Keratinocyte (primary cell): ENCODE measurements at regions not wholly inside any gene's neighbourhood (a gene's known extent, or its start where the extent isn't known, plus 50 kb on each side); places are given as distances from the start of the nearest gene placed in this dataset.
A peak's percentile ranks its signal among the peaks of the same experiment; 100 is the strongest.

Experiments
- DNase-seq: peaks from one replicate; pipeline ENCODE4 v3.0.0-alpha.2; 2011; ENCODE audit warnings: low read depth, missing footprints, low spot score
- FAIRE-seq: peaks from 2 replicates; lab custom pipeline; 2011; peaks lifted over from hg19 to GRCh38; lab: Jason Lieb, UNC
- H2AFZ ChIP-seq: 2 replicates; pipeline ENCODE4 v1.6.0; 2012; ENCODE audit warnings: low read length, control low read depth, inconsistent platforms; ENCODE audit not compliant: control insufficient read depth
- H3K27ac ChIP-seq: 2 replicates; pipeline ENCODE4 v1.5.1; 2011; ENCODE audit warnings: low read length; ENCODE audit not compliant: control insufficient read depth, insufficient read depth
- H3K27me3 ChIP-seq: 3 replicates; pipeline ENCODE4 v1.6.0; 2011; ENCODE audit warnings: low read length; ENCODE audit not compliant: control insufficient read depth, insufficient read depth; ENCODE audit errors: extremely low read depth
- H3K36me3 ChIP-seq, 2 experiments: 2 replicates in 1 of 2; 3 replicates in 1 of 2; pipeline ENCODE4 v1.5.1; 2011; ENCODE audit warnings: low read length in 2 of 2, mild to moderate bottlenecking in 1 of 2; ENCODE audit not compliant: control insufficient read depth in 2 of 2, insufficient read depth in 2 of 2; ENCODE audit errors: extremely low read depth in 1 of 2
- H3K4me1 ChIP-seq: 3 replicates; pipeline ENCODE4 v1.5.1; 2011; ENCODE audit warnings: low read length; ENCODE audit not compliant: control insufficient read depth, insufficient read depth; ENCODE audit errors: extremely low read depth
- H3K4me2 ChIP-seq: 3 replicates; pipeline ENCODE4 v1.6.0; 2011; ENCODE audit warnings: low read depth, low read length; ENCODE audit not compliant: control insufficient read depth, insufficient read depth; ENCODE audit errors: extremely low read depth
- H3K4me3 ChIP-seq, 3 experiments: fragments of 200-600 bp in 1 of 3; sonication (generic) in 1 of 3; 2 replicates in 2 of 3; 3 replicates in 1 of 3; pipeline ENCODE4 v1.5.1; 2011 to 2016; ENCODE audit warnings: low read length in 3 of 3, mild to moderate bottlenecking in 3 of 3, control low read depth in 2 of 3, inconsistent platforms in 1 of 3, low read depth in 1 of 3, mixed read lengths in 1 of 3, mixed run types in 1 of 3, moderate library complexity in 1 of 3; ENCODE audit not compliant: control insufficient read depth in 2 of 3, insufficient read depth in 2 of 3; ENCODE audit errors: extremely low read depth in 1 of 3
- H3K79me2 ChIP-seq: 2 replicates; pipeline ENCODE4 v1.6.0; 2012; ENCODE audit warnings: low read length; ENCODE audit not compliant: control insufficient read depth, insufficient read depth
- H3K9ac ChIP-seq: 3 replicates; pipeline ENCODE4 v1.6.0; 2011; ENCODE audit warnings: low read length; ENCODE audit not compliant: control insufficient read depth, insufficient read depth; ENCODE audit errors: extremely low read depth
- H3K9me1 ChIP-seq: 3 replicates; pipeline ENCODE4 v1.6.0; 2011; ENCODE audit warnings: low read length; ENCODE audit not compliant: control insufficient read depth, insufficient read depth; ENCODE audit errors: extremely low read depth
- H3K9me3 ChIP-seq: 2 replicates; pipeline ENCODE4 v1.5.1; 2012; ENCODE audit warnings: low read depth, low read length; ENCODE audit not compliant: control insufficient read depth
- H4K20me1 ChIP-seq: 3 replicates; pipeline ENCODE4 v1.6.0; 2011; ENCODE audit warnings: low read length; ENCODE audit not compliant: control insufficient read depth, insufficient read depth; ENCODE audit errors: extremely low read depth
- EZH2 ChIP-seq: IDR thresholded peaks from one replicate; pipeline ENCODE4 v1.6.1; 2012; ENCODE audit warnings: inconsistent platforms, mild to moderate bottlenecking, low read length, moderate library complexity
- dilution Hi-C: fragments of 300-500 bp; cut with MboI; formaldehyde crosslinking; loops from one replicate; pipeline ENCODE4 v1.7.0; 2020; ENCODE audit warnings: low sequenced_read_pairs; ENCODE audit not compliant: extremely low pct_ligation_motif_present
- TF ChIP-seq, protein P1 (sequence below), 3 experiments: IDR thresholded peaks in 1 of 3; conservative IDR thresholded peaks in 1 of 3; optimal IDR thresholded peaks in 1 of 3; 2 replicates in 2 of 3; 3 replicates in 1 of 3; pipeline versions ENCODE3 to v1.5.1; 2011; ENCODE audit warnings: low read length in 3 of 3, mild to moderate bottlenecking in 3 of 3, moderate library complexity in 2 of 3, control low read depth in 1 of 3, inconsistent platforms in 1 of 3; ENCODE audit not compliant: insufficient read depth in 2 of 3; ENCODE audit errors: extremely low read depth in 1 of 3

DNA sequence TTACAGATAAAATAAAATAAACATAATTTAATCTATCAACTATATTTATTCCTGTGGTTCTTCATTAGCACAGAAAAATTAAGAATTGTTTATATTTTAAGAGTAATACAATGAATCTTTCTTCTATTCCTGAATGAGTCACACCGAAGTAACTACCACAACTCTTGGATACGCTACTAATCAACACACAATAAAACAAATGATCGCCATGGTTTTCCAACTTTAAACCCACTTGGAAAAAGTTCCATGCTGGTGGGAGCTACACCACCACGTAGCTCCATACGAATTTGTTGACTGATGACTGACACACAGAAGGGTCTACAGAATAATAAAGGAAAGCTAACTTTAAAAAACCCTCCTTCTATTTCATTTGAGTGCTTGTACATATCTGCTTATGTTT is 135.8 kb upstream of the NEDD9 start:
- FAIRE-seq (no peak), DNase-seq (no peak)
- Histone ChIP-seq H2AFZ (no peak overlapping the region), H3K79me2 (no peaks in the 10 kb centered on the region), H3K4me3 (no peak overlapping the region), H3K9me1 (no peaks in the 10 kb centered on the region), H4K20me1 (no peaks in the 10 kb centered on the region), H3K4me2 (no peak overlapping the region), H3K9me3 (no peaks in the 10 kb centered on the region), H3K9ac (no peak overlapping the region), H3K4me1 (peaks cover 39% of the 10 kb centered on the region), H3K27ac (peak overlapping the region; percentile 58), H3K27me3 (no peaks in the 10 kb centered on the region), H3K36me3 (no peaks in the 10 kb centered on the region)
- dilution Hi-C loops, result no loop called here
- TF ChIP-seq EZH2, result no peak
- TF ChIP-seq, protein P1, sequence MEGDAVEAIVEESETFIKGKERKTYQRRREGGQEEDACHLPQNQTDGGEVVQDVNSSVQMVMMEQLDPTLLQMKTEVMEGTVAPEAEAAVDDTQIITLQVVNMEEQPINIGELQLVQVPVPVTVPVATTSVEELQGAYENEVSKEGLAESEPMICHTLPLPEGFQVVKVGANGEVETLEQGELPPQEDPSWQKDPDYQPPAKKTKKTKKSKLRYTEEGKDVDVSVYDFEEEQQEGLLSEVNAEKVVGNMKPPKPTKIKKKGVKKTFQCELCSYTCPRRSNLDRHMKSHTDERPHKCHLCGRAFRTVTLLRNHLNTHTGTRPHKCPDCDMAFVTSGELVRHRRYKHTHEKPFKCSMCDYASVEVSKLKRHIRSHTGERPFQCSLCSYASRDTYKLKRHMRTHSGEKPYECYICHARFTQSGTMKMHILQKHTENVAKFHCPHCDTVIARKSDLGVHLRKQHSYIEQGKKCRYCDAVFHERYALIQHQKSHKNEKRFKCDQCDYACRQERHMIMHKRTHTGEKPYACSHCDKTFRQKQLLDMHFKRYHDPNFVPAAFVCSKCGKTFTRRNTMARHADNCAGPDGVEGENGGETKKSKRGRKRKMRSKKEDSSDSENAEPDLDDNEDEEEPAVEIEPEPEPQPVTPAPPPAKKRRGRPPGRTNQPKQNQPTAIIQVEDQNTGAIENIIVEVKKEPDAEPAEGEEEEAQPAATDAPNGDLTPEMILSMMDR (optimal IDR thresholded peaks at IDR 0.05 in 1 of 3, IDR thresholded peaks at IDR 0.05 in 1 of 3, conservative IDR thresholded peaks at IDR 0.05 in 1 of 3; ENCODE audit: extremely low read depth in 1 of 3, insufficient read depth in 2 of 3, low read length in 3 of 3), result no peak

DNA sequence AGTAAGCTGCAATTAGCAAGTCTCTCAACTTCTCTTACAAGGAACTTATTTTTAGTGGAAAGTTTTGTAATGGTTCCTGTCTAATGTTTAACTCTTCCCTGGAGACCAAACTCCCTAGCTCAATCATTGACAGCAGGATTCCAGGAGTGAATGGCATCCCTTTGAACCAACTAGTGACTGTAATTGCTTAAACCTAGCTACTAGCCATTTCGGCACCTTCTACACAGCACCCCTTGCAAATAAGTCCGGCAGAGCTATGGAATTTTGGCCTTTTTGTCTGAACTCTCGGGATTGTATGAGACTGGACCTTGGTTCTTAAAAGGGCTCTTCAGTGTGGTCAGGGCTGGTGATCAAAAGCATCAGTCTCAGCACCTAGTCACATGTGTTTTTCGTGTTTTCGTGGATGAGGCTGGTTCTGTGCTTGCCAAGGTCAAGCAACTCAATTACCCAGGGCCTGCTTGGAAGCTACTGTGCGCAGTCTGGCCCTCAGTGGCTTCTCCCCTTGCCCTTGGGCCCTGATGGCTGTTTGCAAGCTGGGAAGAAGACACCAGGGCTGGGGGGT is 135.3 kb upstream of the NEDD9 start:
- H3K4me2 ChIP-seq, result no peak overlapping the region
- no peaks in the 10 kb centered on the region for H3K36me3 ChIP-seq
- H3K27me3 ChIP-seq, result no peaks in the 10 kb centered on the region
- H3K79me2 ChIP-seq, result no peaks in the 10 kb centered on the region
- no peak overlapping the region for H3K4me3 ChIP-seq
- no peaks in the 10 kb centered on the region for H3K9me3 ChIP-seq
- FAIRE-seq (no peak), DNase-seq (no peak)
- peaks cover 39% of the 10 kb centered on the region for H3K4me1 ChIP-seq
- no peak overlapping the region for H3K9ac ChIP-seq
- TF ChIP-seq, protein P1 (optimal IDR thresholded peaks at IDR 0.05 in 1 of 3, IDR thresholded peaks at IDR 0.05 in 1 of 3, conservative IDR thresholded peaks at IDR 0.05 in 1 of 3; ENCODE audit: extremely low read depth in 1 of 3, insufficient read depth in 2 of 3, low read length in 3 of 3), result no peak
- TF ChIP-seq EZH2, result no peak
- H3K27ac ChIP-seq, result peak overlapping the region; percentile 58
- no peak overlapping the region for H2AFZ ChIP-seq
- H3K9me1 ChIP-seq, result no peaks in the 10 kb centered on the region
- dilution Hi-C loops, result no loop called here
- no peaks in the 10 kb centered on the region for H4K20me1 ChIP-seq
